GM19397 (cell line): ENCODE measurements at regions not wholly inside any gene's neighbourhood (a gene's known extent, or its start where the extent isn't known, plus 50 kb on each side); places are given as distances from the start of the nearest gene placed in this dataset.

ENCODE experiments used
- ATAC-seq: cut with Tn5 transposase; IDR thresholded peaks from one replicate; pipeline ENCODE4 v1.9.1; 2021; ENCODE audit warnings: mild to moderate bottlenecking, moderate library complexity; ENCODE audit not compliant: unreplicated experiment

- no peak for ATAC-seq
Observed at GRCh38 chr18:73805991-73806390, 341.6 kb downstream of the FBXO15 start.

- no peak for ATAC-seq
Observed at GRCh38 chr18:73797419-73797818, 350.2 kb downstream of the FBXO15 start.

- no peak for ATAC-seq
Observed at GRCh38 chr18:73793386-73793785, 354.2 kb downstream of the FBXO15 start.

- ATAC-seq: no peak
Observed at GRCh38 chr18:73791081-73791480, 356.6 kb downstream of the FBXO15 start.

- no peak for ATAC-seq
Observed at GRCh38 chr18:73790587-73790986, 357.0 kb downstream of the FBXO15 start.

- no peak for ATAC-seq
Observed at GRCh38 chr18:73787316-73787715, 360.3 kb downstream of the FBXO15 start.

- ATAC-seq: no peak
Observed at GRCh38 chr18:73785300-73785699, 362.3 kb downstream of the FBXO15 start.

GRCh38 chr18:73784853-73785252, 362.8 kb downstream of the FBXO15 start:
- no peak for ATAC-seq

- no peak for ATAC-seq
Observed at GRCh38 chr18:73782405-73782804, 365.2 kb downstream of the FBXO15 start.

- no peak for ATAC-seq
Observed at GRCh38 chr18:73780218-73780617, 367.4 kb downstream of the FBXO15 start.

- ATAC-seq: no peak
Observed at GRCh38 chr18:73778032-73778359, 369.6 kb downstream of the FBXO15 start.

GRCh38 chr18:73777356-73778031, 370.1 kb downstream of the FBXO15 start:
- no peak for ATAC-seq

- no peak for ATAC-seq
Observed at GRCh38 chr18:73774811-73775509, 372.7 kb downstream of the FBXO15 start.

- no peak for ATAC-seq
Observed at GRCh38 chr18:73768043-73768442, 379.6 kb downstream of the FBXO15 start.

GRCh38 chr18:73766910-73767515, 380.6 kb downstream of the FBXO15 start:
- no peak for ATAC-seq

GRCh38 chr18:73758446-73758845, 389.2 kb downstream of the FBXO15 start:
- ATAC-seq: no peak

GRCh38 chr18:73756256-73757091, 391.2 kb downstream of the FBXO15 start:
- ATAC-seq: no peak

GRCh38 chr18:73752965-73753364, 394.7 kb downstream of the FBXO15 start:
- no peak for ATAC-seq

- ATAC-seq: no peak
Observed at GRCh38 chr18:73752546-73752945, 395.1 kb downstream of the FBXO15 start.

GRCh38 chr18:73750052-73750451, 397.6 kb downstream of the FBXO15 start:
- no peak for ATAC-seq

GRCh38 chr18:73749304-73749703, 398.3 kb downstream of the FBXO15 start:
- ATAC-seq: no peak
